ENCODE measurements at regions not wholly inside any gene's neighbourhood (a gene's known extent, or its start where the extent isn't known, plus 50 kb on each side); places are given as distances from the start of the nearest gene placed in this dataset.

- DNase-seq (ENCODE audit: low read depth) = no peak
Measured at GRCh38 chr4:44817930-44818329, 91.6 kb upstream of the GNPDA2 start.

DNA sequence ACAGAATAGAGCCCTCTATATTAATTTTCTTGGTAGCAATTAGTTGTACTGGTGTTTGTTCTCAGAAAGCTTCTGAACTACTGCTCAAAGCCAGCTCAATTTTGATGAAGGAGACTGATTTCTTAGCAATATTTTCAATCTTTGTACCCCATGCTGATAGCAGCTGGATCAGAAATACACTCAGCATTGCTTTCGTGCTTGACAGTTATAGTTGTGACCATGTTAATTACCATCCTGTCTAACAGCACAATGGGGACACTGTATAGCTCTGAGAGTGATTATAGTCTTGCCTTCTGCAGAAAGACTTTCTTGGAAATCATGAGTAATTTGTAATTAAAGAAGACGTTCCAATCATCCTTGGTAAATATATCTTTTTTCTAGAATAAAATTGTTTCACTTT lies 79.7 kb upstream of the GNPDA2 start:
- DNase-seq (ENCODE audit: low read depth) = no peak

- no peak for DNase-seq (ENCODE audit: low read depth)
Measured at GRCh38 chr4:44804301-44804700, 77.9 kb upstream of the GNPDA2 start.

DNA sequence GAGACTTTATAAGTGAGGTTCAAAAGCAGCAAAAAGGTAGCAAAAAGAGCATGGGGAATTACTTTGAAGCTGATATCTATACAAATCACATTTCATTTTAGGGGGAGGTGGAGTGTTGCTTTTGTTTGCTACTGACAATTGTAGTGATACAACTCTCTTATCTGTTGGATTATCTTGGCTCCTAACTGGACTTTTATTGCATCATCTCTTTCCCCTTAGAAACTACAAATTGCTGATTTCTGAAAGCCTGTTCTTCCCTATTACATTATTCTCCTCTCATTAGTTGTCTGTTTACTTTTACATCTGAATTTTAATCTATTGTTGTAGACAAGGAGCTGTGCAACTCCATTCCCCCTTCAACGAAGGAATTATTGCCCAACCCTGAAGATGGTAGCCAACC lies 75.0 kb upstream of the GNPDA2 start:
- no peak for DNase-seq (ENCODE audit: low read depth)

- no peak for DNase-seq (ENCODE audit: low read depth)
Measured at GRCh38 chr4:44791831-44792230, 65.5 kb upstream of the GNPDA2 start.

- no peak for DNase-seq (ENCODE audit: low read depth)
Measured at GRCh38 chr4:44777115-44777514, 50.8 kb upstream of the GNPDA2 start.

Measured in ELR (cell line).